ENCODE measurements at regions not wholly inside any gene's neighbourhood (a gene's known extent, or its start where the extent isn't known, plus 50 kb on each side); places are given as distances from the start of the nearest gene placed in this dataset.

DNA sequence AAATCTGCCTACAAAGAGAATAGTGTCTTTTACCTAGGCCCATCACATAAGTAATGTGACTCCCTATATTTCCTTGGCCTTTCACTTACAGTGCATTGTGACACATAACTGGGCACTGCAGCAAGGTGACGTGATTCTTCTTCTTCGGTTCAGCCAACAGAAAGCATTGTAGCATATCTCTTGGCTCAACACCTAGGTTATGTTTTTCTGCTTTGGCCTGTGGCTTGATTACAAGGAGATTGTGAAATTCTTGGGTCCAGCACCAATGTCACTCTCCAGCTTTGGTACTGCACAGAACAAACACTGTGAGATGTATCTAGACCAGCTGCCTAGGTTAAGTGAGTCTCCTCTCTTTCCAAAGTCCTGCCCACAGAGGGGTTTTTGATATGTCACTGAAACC lies 995.1 kb upstream of the TSPY4 start (continued):
- TF ChIP-seq, protein P1, sequence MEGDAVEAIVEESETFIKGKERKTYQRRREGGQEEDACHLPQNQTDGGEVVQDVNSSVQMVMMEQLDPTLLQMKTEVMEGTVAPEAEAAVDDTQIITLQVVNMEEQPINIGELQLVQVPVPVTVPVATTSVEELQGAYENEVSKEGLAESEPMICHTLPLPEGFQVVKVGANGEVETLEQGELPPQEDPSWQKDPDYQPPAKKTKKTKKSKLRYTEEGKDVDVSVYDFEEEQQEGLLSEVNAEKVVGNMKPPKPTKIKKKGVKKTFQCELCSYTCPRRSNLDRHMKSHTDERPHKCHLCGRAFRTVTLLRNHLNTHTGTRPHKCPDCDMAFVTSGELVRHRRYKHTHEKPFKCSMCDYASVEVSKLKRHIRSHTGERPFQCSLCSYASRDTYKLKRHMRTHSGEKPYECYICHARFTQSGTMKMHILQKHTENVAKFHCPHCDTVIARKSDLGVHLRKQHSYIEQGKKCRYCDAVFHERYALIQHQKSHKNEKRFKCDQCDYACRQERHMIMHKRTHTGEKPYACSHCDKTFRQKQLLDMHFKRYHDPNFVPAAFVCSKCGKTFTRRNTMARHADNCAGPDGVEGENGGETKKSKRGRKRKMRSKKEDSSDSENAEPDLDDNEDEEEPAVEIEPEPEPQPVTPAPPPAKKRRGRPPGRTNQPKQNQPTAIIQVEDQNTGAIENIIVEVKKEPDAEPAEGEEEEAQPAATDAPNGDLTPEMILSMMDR (conservative IDR thresholded peaks at IDR 0.05; ENCODE audit: low read depth in 2 of 2): no peak
- TF ChIP-seq ZNF114 (CRISPR knock-in tag; IDR thresholded peaks at IDR 0.05): no peak

DNA sequence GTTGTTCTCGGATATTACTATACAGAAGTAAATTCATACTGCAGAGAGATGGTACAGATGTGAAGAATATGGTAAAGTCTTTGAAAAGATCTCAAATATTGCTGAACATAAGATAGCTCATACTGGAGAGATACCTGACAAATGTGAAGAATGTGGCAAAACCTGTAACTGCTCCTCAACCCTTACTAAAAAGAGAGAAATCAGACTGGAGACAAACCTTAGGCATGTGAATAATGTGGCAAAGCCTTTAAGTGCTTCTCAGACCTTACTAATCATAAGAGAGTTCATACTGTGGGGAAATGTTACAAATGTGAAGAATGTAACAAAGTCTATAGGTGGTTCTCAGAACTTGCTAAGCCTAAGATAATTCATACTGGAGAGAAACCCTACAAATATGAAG lies 986.0 kb upstream of the TSPY4 start:
- H3K27me3 Mint-ChIP-seq (ENCODE audit: insufficient read depth, low read depth, poor library complexity): no peaks in the 10 kb centered on the region
- ATAC-seq: no peak
- no peak overlapping the region for H3K27ac Mint-ChIP-seq
- TF ChIP-seq, protein P1 (conservative IDR thresholded peaks at IDR 0.05; ENCODE audit: low read depth in 2 of 2): no peak
- TF ChIP-seq EZH2phosphoT487 (IDR thresholded peaks at IDR 0.05; ENCODE audit: unreplicated experiment) (no peak), ZNF331 (CRISPR knock-in tag; IDR thresholded peaks at IDR 0.05; ENCODE audit: low read depth) (no peak), JUNB (IDR thresholded peaks at IDR 0.05; ENCODE audit: unreplicated experiment) (no peak), POLR2AphosphoS5 (IDR thresholded peaks at IDR 0.05; ENCODE audit: low read depth) (no peak), CREB1 (CRISPR knock-in tag; IDR thresholded peaks at IDR 0.05; ENCODE audit: low read depth) (no peak), EZH2 (IDR thresholded peaks at IDR 0.05; ENCODE audit: low read depth, unreplicated experiment) (no peak), STAT1 (IDR thresholded peaks at IDR 0.05; ENCODE audit: unreplicated experiment) (no peak), ZNF114 (CRISPR knock-in tag; IDR thresholded peaks at IDR 0.05) (no peak), NANOG (IDR thresholded peaks at IDR 0.05; ENCODE audit: borderline replicate concordance) (no peak)
- TF ChIP-seq, protein P2, sequence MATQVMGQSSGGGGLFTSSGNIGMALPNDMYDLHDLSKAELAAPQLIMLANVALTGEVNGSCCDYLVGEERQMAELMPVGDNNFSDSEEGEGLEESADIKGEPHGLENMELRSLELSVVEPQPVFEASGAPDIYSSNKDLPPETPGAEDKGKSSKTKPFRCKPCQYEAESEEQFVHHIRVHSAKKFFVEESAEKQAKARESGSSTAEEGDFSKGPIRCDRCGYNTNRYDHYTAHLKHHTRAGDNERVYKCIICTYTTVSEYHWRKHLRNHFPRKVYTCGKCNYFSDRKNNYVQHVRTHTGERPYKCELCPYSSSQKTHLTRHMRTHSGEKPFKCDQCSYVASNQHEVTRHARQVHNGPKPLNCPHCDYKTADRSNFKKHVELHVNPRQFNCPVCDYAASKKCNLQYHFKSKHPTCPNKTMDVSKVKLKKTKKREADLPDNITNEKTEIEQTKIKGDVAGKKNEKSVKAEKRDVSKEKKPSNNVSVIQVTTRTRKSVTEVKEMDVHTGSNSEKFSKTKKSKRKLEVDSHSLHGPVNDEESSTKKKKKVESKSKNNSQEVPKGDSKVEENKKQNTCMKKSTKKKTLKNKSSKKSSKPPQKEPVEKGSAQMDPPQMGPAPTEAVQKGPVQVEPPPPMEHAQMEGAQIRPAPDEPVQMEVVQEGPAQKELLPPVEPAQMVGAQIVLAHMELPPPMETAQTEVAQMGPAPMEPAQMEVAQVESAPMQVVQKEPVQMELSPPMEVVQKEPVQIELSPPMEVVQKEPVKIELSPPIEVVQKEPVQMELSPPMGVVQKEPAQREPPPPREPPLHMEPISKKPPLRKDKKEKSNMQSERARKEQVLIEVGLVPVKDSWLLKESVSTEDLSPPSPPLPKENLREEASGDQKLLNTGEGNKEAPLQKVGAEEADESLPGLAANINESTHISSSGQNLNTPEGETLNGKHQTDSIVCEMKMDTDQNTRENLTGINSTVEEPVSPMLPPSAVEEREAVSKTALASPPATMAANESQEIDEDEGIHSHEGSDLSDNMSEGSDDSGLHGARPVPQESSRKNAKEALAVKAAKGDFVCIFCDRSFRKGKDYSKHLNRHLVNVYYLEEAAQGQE (IDR thresholded peaks at IDR 0.05; ENCODE audit: unreplicated experiment): no peak
- TF ChIP-seq, protein P3, sequence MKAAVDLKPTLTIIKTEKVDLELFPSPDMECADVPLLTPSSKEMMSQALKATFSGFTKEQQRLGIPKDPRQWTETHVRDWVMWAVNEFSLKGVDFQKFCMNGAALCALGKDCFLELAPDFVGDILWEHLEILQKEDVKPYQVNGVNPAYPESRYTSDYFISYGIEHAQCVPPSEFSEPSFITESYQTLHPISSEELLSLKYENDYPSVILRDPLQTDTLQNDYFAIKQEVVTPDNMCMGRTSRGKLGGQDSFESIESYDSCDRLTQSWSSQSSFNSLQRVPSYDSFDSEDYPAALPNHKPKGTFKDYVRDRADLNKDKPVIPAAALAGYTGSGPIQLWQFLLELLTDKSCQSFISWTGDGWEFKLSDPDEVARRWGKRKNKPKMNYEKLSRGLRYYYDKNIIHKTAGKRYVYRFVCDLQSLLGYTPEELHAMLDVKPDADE (IDR thresholded peaks at IDR 0.05): no peak

More for the DNA sequence above, 986.0 kb upstream of the TSPY4 start:
- no peak overlapping the region for H3K4me3 ChIP-seq
- DNase-seq (ENCODE audit: low spot score): peak; percentile 57
- H3K36me3 ChIP-seq (ENCODE audit: insufficient read depth): no peaks in the 10 kb centered on the region
- no peak overlapping the region for H3K4me3 Mint-ChIP-seq
- H3K9me2 ChIP-seq (ENCODE audit: insufficient read depth): no peaks in the 10 kb centered on the region
- H3F3A ChIP-seq (replicated peaks; ENCODE audit: low read depth): no peaks in the 10 kb centered on the region
- 0 out of 2 replicates have a peak, but pooled peaks cover 7% of the 10 kb centered on the region for H3K4me1 ChIP-seq (ENCODE audit: insufficient read depth)
- peaks cover 6% of the 10 kb centered on the region for H3K9me3 Mint-ChIP-seq
- H3K4me1 Mint-ChIP-seq: peaks cover 8% of the 10 kb centered on the region
- no peaks in the 10 kb centered on the region; the same call in 2 of the 3 replicates for H3K36me3 Mint-ChIP-seq (ENCODE audit: low read depth)
- no peaks in the 10 kb centered on the region for H3K27me3 ChIP-seq (ENCODE audit: insufficient read depth)
- no peaks in the 10 kb centered on the region for H4K20me1 ChIP-seq (replicated peaks; ENCODE audit: insufficient read depth)
- no peak overlapping the region for H2AFZ ChIP-seq
- peak overlapping the region; percentile 34; the same call in 1 of the 2 replicates for H3K27ac ChIP-seq (ENCODE audit: low read depth)
- H3K79me2 ChIP-seq (replicated peaks; ENCODE audit: insufficient read depth): no peaks in the 10 kb centered on the region
- H3K4me2 ChIP-seq: no peak overlapping the region
